CD14-positive monocyte (primary cell): ENCODE measurements at regions not wholly inside any gene's neighbourhood (a gene's known extent, or its start where the extent isn't known, plus 50 kb on each side); places are given as distances from the start of the nearest gene placed in this dataset.

Source experiments
- DNase-seq, 3 donors: peaks; one replicate each; pipeline ENCODE4 v3.0.0-alpha.2; 2011 to 2022
- H2AFZ ChIP-seq: 2 replicates; pipeline ENCODE4 v1.6.0; 2012; ENCODE audit warnings: mild to moderate bottlenecking, low read depth, low read length, inconsistent platforms; ENCODE audit not compliant: insufficient read depth, poor library complexity, severe bottlenecking
- H3K27ac ChIP-seq, 2 donors: 1 replicate in 1 of 2; 2 replicates in 1 of 2; pipeline ENCODE4 v1.5.1; 2012 to 2013; ENCODE audit warnings: low read length in 2 of 2, control low read depth in 1 of 2, inconsistent platforms in 1 of 2, low read depth in 1 of 2, mild to moderate bottlenecking in 1 of 2
- H3K27me3 ChIP-seq, 2 donors: one replicate each; pipeline versions ENCODE4 v1.6.0 to v1.6.1; 2011 to 2013; ENCODE audit warnings: low read length in 2 of 2; ENCODE audit not compliant: control insufficient read depth in 2 of 2, insufficient read depth in 2 of 2
- H3K36me3 ChIP-seq, 2 donors: replicated peaks in 1 of 2; 1 replicate in 1 of 2; 2 replicates in 1 of 2; pipeline versions ENCODE4 v1.5.1 to v1.6.1; 2012 to 2013; ENCODE audit warnings: low read length in 2 of 2, control low read depth in 1 of 2, inconsistent platforms in 1 of 2, mild to moderate bottlenecking in 1 of 2; ENCODE audit not compliant: insufficient read depth in 2 of 2, control insufficient read depth in 1 of 2
- H3K4me1 ChIP-seq, 2 donors: 1 replicate in 1 of 2; 2 replicates in 1 of 2; pipeline versions ENCODE4 v1.5.1 to v1.6.1; 2012 to 2013; ENCODE audit warnings: low read length in 2 of 2, control low read depth in 1 of 2, inconsistent platforms in 1 of 2, mild to moderate bottlenecking in 1 of 2, moderate library complexity in 1 of 2; ENCODE audit not compliant: insufficient read depth in 2 of 2, control insufficient read depth in 1 of 2
- H3K4me2 ChIP-seq: replicated peaks from 2 replicates; pipeline ENCODE3; 2012; ENCODE audit warnings: low read length, moderate library complexity, mild to moderate bottlenecking; ENCODE audit not compliant: poor library complexity, severe bottlenecking; ENCODE audit errors: extremely low read depth
- H3K4me3 ChIP-seq, 3 experiments: fragments of 200-600 bp in 1 of 3; sonication (generic) in 1 of 3; replicated peaks in 1 of 3; 1 replicate in 2 of 3; 2 replicates in 1 of 3; pipeline ENCODE4 v1.5.1; 2011 to 2013; ENCODE audit warnings: low read length in 3 of 3, mild to moderate bottlenecking in 3 of 3, control low read depth in 2 of 3, low read depth in 2 of 3, inconsistent platforms in 1 of 3, moderate library complexity in 1 of 3
- H3K79me2 ChIP-seq: 2 replicates; pipeline ENCODE4 v1.6.0; 2012; ENCODE audit warnings: mild to moderate bottlenecking, control low read depth, inconsistent platforms, low read length, moderate library complexity; ENCODE audit not compliant: insufficient read depth
- H3K9ac ChIP-seq: 2 replicates; pipeline ENCODE4 v1.6.0; 2017; ENCODE audit warnings: low read length, mild to moderate bottlenecking; ENCODE audit not compliant: insufficient read depth, poor library complexity, severe bottlenecking
- H3K9me3 ChIP-seq, 2 donors: replicated peaks in 1 of 2; 1 replicate in 1 of 2; 2 replicates in 1 of 2; pipeline versions ENCODE4 v1.5.1 to v1.6.1; 2012 to 2013; ENCODE audit warnings: low read length in 2 of 2, control low read depth in 1 of 2; ENCODE audit not compliant: control insufficient read depth in 1 of 2, insufficient read depth in 1 of 2
- H4K20me1 ChIP-seq: 2 replicates; pipeline ENCODE4 v1.6.0; 2012; ENCODE audit warnings: mild to moderate bottlenecking, low read length, control low read depth, moderate library complexity; ENCODE audit not compliant: insufficient read depth
- H3K27ac Mint-ChIP-seq, 7 donors: one replicate each; pipeline ENCODE4 v1.8.0; 2020; ENCODE audit warnings: mild to moderate bottlenecking in 7 of 7, mixed read lengths in 7 of 7, moderate library complexity in 6 of 7, inconsistent platforms in 2 of 7
- H3K27me3 Mint-ChIP-seq, 3 donors: one replicate each; pipeline ENCODE4 v1.8.0; 2021 to 2022; ENCODE audit warnings: low read depth in 3 of 3, mild to moderate bottlenecking in 3 of 3, mixed read lengths in 3 of 3, moderate library complexity in 3 of 3, inconsistent platforms in 1 of 3
- H3K36me3 Mint-ChIP-seq, 2 donors: one replicate each; pipeline ENCODE4 v1.8.0; 2020; ENCODE audit warnings: mixed read lengths in 2 of 2, inconsistent platforms in 1 of 2, mild to moderate bottlenecking in 1 of 2
- H3K4me1 Mint-ChIP-seq: one replicate; pipeline ENCODE4 v1.8.0; 2020; ENCODE audit warnings: mild to moderate bottlenecking, mixed read lengths
- H3K4me3 Mint-ChIP-seq, 2 donors: one replicate each; pipeline ENCODE4 v1.8.0; 2020; ENCODE audit warnings: mild to moderate bottlenecking in 2 of 2, mixed read lengths in 2 of 2, moderate library complexity in 1 of 2
- H3K9me3 Mint-ChIP-seq, 7 donors: one replicate each; pipeline ENCODE4 v1.8.0; 2020 to 2022; ENCODE audit warnings: mixed read lengths in 7 of 7, mild to moderate bottlenecking in 6 of 7, moderate library complexity in 6 of 7, inconsistent platforms in 2 of 7
- WGBS: methylation state at CpG from one replicate; pipeline ENCODE4 v1.1.5; 2013; ENCODE audit warnings: missing lambda C conversion rate; ENCODE audit not compliant: insufficient coverage; 5-methylcytosine and 5-hydroxymethylcytosine counted together
- intact Hi-C, 2 donors: fragments of 100-400 bp; cut with micrococcal nuclease; formaldehyde crosslinking; loops; one replicate each; pipeline versions ENCODE4 v1.15.0 to v1.15.1; 2023
- TF ChIP-seq, protein P1 (sequence below): fragments of 200-600 bp; IDR thresholded peaks from one replicate; pipeline ENCODE4 v1.8.0; 2022; ENCODE audit warnings: antibody characterized with exemption, mild to moderate bottlenecking

DNA sequence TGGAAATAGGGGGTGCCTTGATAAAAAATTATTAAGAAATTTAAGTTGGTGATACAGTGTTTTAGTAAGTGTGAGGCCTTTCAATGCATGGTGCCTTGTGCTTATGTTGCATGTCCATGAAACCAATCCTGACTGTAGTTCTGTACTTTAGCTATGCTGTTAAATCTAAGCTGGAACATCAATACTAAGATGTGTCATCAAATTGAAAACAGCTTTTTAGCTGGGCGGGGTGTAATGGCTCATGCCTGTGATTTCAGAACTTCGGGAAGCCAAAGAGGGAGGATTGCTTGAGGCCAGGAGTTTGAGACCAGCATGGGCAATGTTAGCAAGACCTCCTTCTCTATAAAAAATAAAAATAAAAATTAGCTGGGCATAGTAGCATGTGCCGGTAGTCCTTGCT, 930.3 kb upstream of the PCDH9 start:
- Histone ChIP-seq H3K9me3 (peaks cover 0 to 11% of the 10 kb centered on the region in 2 donors), H3K79me2 (no peaks in the 10 kb centered on the region), H3K27ac (no peak overlapping the region), H3K27me3 (no peaks in the 10 kb centered on the region), H3K9ac (no peak overlapping the region), H3K4me3 (no peak overlapping the region), H3K36me3 (no peaks in the 10 kb centered on the region), H3K4me2 (no peak overlapping the region), H4K20me1 (no peaks in the 10 kb centered on the region), H3K4me1 (no peaks in the 10 kb centered on the region), H2AFZ (no peak overlapping the region)
- TF ChIP-seq, protein P1, sequence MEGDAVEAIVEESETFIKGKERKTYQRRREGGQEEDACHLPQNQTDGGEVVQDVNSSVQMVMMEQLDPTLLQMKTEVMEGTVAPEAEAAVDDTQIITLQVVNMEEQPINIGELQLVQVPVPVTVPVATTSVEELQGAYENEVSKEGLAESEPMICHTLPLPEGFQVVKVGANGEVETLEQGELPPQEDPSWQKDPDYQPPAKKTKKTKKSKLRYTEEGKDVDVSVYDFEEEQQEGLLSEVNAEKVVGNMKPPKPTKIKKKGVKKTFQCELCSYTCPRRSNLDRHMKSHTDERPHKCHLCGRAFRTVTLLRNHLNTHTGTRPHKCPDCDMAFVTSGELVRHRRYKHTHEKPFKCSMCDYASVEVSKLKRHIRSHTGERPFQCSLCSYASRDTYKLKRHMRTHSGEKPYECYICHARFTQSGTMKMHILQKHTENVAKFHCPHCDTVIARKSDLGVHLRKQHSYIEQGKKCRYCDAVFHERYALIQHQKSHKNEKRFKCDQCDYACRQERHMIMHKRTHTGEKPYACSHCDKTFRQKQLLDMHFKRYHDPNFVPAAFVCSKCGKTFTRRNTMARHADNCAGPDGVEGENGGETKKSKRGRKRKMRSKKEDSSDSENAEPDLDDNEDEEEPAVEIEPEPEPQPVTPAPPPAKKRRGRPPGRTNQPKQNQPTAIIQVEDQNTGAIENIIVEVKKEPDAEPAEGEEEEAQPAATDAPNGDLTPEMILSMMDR, result no peak
- intact Hi-C loops, result no loop called here
- Mint-ChIP-seq H3K4me1 (no peaks in the 10 kb centered on the region), H3K27ac (no peak overlapping the region), H3K4me3 (no peak overlapping the region), H3K27me3 (no peaks in the 10 kb centered on the region), H3K9me3 (peaks cover 0 to 4% (median 2%) of the 10 kb centered on the region in 7 donors), H3K36me3 (no peaks in the 10 kb centered on the region)
- WGBS, result no CpG with 5 or more reads among the region's 3 CpGs
- DNase-seq, result no peak

GRCh38 chr13:68152414-68152813, 922.3 kb upstream of the PCDH9 start:
- H3K4me3 Mint-ChIP-seq, result no peak overlapping the region
- no peaks in the 10 kb centered on the region for H3K79me2 ChIP-seq
- H3K4me1 Mint-ChIP-seq, result no peaks in the 10 kb centered on the region
- H3K36me3 ChIP-seq, result no peaks in the 10 kb centered on the region
- no peak overlapping the region for H3K27ac ChIP-seq
- H3K9me3 Mint-ChIP-seq, result peaks cover 2 to 9% (median 5%) of the 10 kb centered on the region in 7 donors
- H2AFZ ChIP-seq, result no peak overlapping the region
- no peaks in the 10 kb centered on the region for H4K20me1 ChIP-seq
- WGBS, result 100% methylated on average over 1 of the region's 4 CpGs
- no peak overlapping the region for H3K4me2 ChIP-seq
- H3K4me1 ChIP-seq, result no peaks in the 10 kb centered on the region
- no peaks in the 10 kb centered on the region for H3K27me3 Mint-ChIP-seq
- intact Hi-C loops, result no loop called here
- no peak overlapping the region for H3K27ac Mint-ChIP-seq
- H3K36me3 Mint-ChIP-seq, result no peaks in the 10 kb centered on the region
- TF ChIP-seq, protein P1, result no peak
- no peak for DNase-seq
- peaks cover 0 to 17% of the 10 kb centered on the region in 2 donors for H3K9me3 ChIP-seq
- no peaks in the 10 kb centered on the region for H3K27me3 ChIP-seq
- H3K4me3 ChIP-seq, result no peak overlapping the region
- no peak overlapping the region for H3K9ac ChIP-seq
